ENCODE measurements at regions not wholly inside any gene's neighbourhood (a gene's known extent, or its start where the extent isn't known, plus 50 kb on each side); places are given as distances from the start of the nearest gene placed in this dataset.
"Not testable (repeated sequence)": the region's sequence is repeated elsewhere in the genome, so short reads cannot be mapped to it uniquely, and the experiment has no call there.

DNA sequence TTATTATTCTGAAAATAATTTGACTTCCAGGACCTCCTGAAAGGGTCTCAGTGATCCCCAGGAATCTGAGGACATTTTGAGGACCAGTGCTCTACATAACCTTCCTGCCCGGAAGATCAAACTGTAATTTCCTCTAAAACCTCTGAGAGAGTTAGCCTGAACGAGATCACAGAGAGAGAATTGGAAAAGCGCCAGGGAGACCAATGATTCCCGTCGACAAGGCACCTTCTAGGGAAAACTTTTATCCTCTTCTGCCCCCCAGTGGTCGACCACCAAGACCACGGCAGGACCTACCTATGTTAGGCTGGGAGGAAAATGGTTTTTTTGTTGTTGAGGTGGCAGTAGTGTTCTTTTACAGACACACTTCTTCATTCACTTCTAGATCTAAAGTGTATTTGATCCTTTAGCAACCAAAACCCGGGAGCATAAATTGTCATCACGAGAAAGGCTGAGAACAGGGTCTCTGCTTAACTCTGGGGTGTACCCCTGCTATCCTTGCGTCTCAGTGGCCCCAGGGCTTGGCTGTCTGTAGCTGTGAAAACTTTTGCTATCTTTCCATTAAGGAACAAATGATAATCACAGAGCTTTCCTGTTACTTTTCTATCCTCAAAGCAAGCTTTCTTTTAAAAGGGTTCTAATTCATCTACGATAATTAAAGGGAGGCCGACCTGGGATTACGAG is 62.9 kb upstream of the NID2 start:
- peak; percentile 94 for DNase-seq (ENCODE audit: low read depth, low spot score)
- in situ Hi-C loops (cut with HindIII; ENCODE audit: low pct_unique_long_range_greater_than_20kb, low sequenced_read_pairs): no loop called here

DNA sequence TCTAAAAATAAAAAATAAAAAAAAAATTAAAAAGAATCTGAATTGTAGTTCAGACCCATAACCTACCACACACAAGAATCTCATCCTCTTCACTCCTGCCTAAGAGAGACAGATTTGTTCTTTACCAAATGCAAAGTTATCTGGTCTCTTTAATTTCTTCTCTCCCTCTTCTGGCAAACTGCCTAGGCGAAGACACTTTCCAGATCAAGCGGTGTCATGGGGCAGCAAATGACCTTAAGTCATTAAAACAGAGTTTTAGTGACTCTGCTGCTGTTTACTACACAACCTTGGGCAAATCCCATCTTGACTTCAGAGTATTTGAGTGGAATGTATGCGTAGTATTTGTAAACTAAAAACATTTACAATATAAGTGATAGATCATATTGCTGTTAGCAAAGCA is 60.9 kb upstream of the NID2 start:
- DNase-seq (ENCODE audit: low read depth, low spot score): no peak
- in situ Hi-C loops (cut with HindIII; ENCODE audit: low pct_unique_long_range_greater_than_20kb, low sequenced_read_pairs): no loop called here

DNA sequence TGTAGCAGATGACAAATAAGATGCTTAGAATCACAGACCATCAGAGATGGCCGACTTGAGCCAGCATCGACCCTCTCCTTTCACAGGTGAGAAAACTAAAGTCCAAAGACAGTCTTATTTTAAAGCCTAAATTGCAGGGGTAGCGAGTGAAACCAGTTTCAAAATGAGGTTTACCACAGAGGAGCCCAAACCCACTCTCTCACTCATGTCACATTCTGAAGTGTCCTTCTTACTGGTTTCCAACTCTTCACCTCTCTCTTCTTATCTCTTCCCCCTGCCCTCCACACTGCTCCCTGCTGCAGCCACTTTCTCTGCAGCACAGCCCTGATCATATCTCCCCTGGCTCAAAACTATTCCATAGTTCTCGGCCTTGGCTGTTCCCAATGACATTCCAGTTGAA is 57.0 kb upstream of the NID2 start:
- in situ Hi-C loops (cut with HindIII; ENCODE audit: low pct_unique_long_range_greater_than_20kb, low sequenced_read_pairs): no loop called here

DNA sequence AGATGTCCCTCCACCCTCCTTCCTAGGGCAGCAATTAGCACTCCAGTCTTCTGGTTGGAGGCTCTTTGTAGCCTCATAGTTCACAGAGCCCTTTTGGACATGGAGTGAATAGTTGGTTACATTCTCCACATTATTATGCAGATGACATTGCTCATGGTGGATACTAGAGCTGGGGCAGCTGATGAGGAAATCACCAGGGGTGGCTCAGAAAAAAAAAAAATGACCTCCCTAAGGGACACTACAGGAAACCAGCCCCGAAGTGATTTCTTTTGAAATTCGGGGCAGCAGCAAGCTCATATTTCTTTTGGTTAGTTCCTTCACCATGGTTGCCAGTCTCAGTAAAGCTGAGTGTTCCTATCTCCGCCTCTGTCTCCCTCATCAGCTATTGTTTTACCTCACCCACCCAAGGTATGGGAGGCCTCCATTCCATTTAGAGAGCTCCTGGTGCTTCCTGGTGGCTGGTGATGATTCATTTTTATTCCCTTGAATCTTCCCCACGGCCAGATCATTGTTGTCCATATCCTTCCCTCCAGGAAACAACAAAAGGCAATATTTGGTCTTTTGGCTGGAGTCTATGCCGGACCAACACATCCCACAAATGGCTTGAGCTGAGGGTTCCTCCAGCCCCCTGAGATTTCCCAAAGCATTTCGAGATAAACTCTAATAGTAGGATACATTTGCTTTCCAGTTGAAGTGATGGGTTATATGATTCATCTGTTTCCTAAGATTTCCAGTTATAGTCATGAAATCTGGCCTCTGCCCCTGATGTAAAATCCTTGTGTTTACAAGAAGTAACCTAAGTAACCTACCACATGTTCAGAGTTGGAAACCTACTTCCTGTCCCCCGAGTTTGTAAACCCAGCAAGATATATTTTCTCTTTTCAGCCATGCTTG is 56.2 kb upstream of the NID2 start:
- in situ Hi-C loops (cut with HindIII; ENCODE audit: low pct_unique_long_range_greater_than_20kb, low sequenced_read_pairs): no loop called here
- DNase-seq (ENCODE audit: low read depth, low spot score): no peak

More for the DNA sequence above, 57.0 kb upstream of the NID2 start:
- DNase-seq (ENCODE audit: low read depth, low spot score): no peak

GRCh38 chr14:52122163-52122562 is 53.3 kb upstream of the NID2 start:
- DNase-seq (ENCODE audit: low read depth, low spot score); in situ Hi-C loops (cut with HindIII; ENCODE audit: low pct_unique_long_range_greater_than_20kb, low sequenced_read_pairs): not testable (repeated sequence)

GRCh38 chr14:52121441-52121840 is 52.6 kb upstream of the NID2 start:
- in situ Hi-C loops (cut with HindIII; ENCODE audit: low pct_unique_long_range_greater_than_20kb, low sequenced_read_pairs): no loop called here

GRCh38 chr14:52119030-52119429 is 50.2 kb upstream of the NID2 start:
- DNase-seq (ENCODE audit: low read depth, low spot score): peak; percentile 89
- in situ Hi-C loops (cut with HindIII; ENCODE audit: low pct_unique_long_range_greater_than_20kb, low sequenced_read_pairs): no loop called here

More at GRCh38 chr14:52121441-52121840, 52.6 kb upstream of the NID2 start:
- no peak for DNase-seq (ENCODE audit: low read depth, low spot score)
